ENCODE measurements at regions not wholly inside any gene's neighbourhood (a gene's known extent, or its start where the extent isn't known, plus 50 kb on each side); places are given as distances from the start of the nearest gene placed in this dataset.

GRCh38 chr11:44453871-44454270 is 111.6 kb upstream of the CD82 start:
- no TSS peak for BruUV-seq (replicated peaks)
- RAD21 ChIA-PET (ENCODE audit: low non-redundant PET in 1 of 2, low total read pairs in 2 of 2, uncharacterized antibody in 2 of 2, unreplicated experiment in 2 of 2) = no interaction called here
- Histone ChIP-seq H3K27ac (ENCODE audit: low read depth, low read length) (no peak overlapping the region), H2AFZ (ENCODE audit: low read depth, low read length, poor library complexity, severe bottlenecking) (no peak overlapping the region), H3K9me2 (ENCODE audit: insufficient read depth) (no peaks in the 10 kb centered on the region), H3K27me3 (ENCODE audit: insufficient read depth, low read length) (no peaks in the 10 kb centered on the region), H3K4me2 (ENCODE audit: low read length) (no peak overlapping the region), H3K9me3 (ENCODE audit: control insufficient read depth in 1 of 2, insufficient read depth in 1 of 2, low read depth in 1 of 2, low read length in 2 of 2) (no peaks in the 10 kb centered on the region), H3K4me3 (replicated peaks in 1 of 2; ENCODE audit: low read depth in 1 of 2, low read length in 2 of 2) (no peak overlapping the region), H3K4me1 (ENCODE audit: control insufficient read depth in 1 of 2, insufficient read depth in 2 of 2, low read length in 2 of 2) (peaks cover 0 to 8% of the 10 kb centered on the region in 2 experiments; a peak in 2 of 4 replicates), H4K20me1 (ENCODE audit: insufficient read depth) (no peaks in the 10 kb centered on the region), H3K9ac (ENCODE audit: low read length) (no peak overlapping the region), H3K79me2 (ENCODE audit: insufficient read depth, low read length) (no peaks in the 10 kb centered on the region), H3K36me3 (ENCODE audit: control insufficient read depth in 1 of 2, insufficient read depth in 2 of 2, low read length in 2 of 2) (no peaks in the 10 kb centered on the region)
- POLR2A ChIA-PET = no interaction called here
- TF ChIP-seq CEBPB (IDR thresholded peaks at IDR 0.05; ENCODE audit: low read depth) (no peak), SRF (IDR thresholded peaks at IDR 0.05; ENCODE audit: low read depth) (no peak), ZNF274 (IDR thresholded peaks at IDR 0.05; ENCODE audit: low read depth, low read length) (no peak), EGR1 (IDR thresholded peaks at IDR 0.05; ENCODE audit: low read depth) (no peak)
- ATAC-seq = no peak
- DNase-seq (ENCODE audit: low read depth, low spot score) = no peak
- CTCF ChIA-PET = no interaction called here
- intact Hi-C loops (cut with micrococcal nuclease) = no loop called here

- ChIA-PET POLR2A (no interaction called here), RAD21 (ENCODE audit: low non-redundant PET in 1 of 2, low total read pairs in 2 of 2, uncharacterized antibody in 2 of 2, unreplicated experiment in 2 of 2) (no interaction called here), CTCF (no interaction called here)
- no peak for DNase-seq (ENCODE audit: low read depth, low spot score)
- H3K27me3 ChIP-seq (ENCODE audit: insufficient read depth, low read length) = no peaks in the 10 kb centered on the region
- H3K9ac ChIP-seq (ENCODE audit: low read length) = no peak overlapping the region
- TF ChIP-seq ATF3 (IDR thresholded peaks at IDR 0.05) (no peak), SRF (IDR thresholded peaks at IDR 0.05; ENCODE audit: low read depth) (no peak), CTCF (IDR thresholded peaks at IDR 0.05 in 2 of 3, conservative IDR thresholded peaks at IDR 0.05 in 1 of 3; ENCODE audit: borderline replicate concordance in 1 of 3, insufficient read depth in 1 of 3, low read depth in 2 of 3, low read length in 2 of 3) (no peak), EZH2 (IDR thresholded peaks at IDR 0.05) (no peak)
- no peaks in the 10 kb centered on the region for H3K9me2 ChIP-seq (ENCODE audit: insufficient read depth)
- no peaks in the 10 kb centered on the region for H3K36me3 ChIP-seq (ENCODE audit: control insufficient read depth in 1 of 2, insufficient read depth in 2 of 2, low read length in 2 of 2)
- no peaks in the 10 kb centered on the region for H4K20me1 ChIP-seq (ENCODE audit: insufficient read depth)
- no peak for ATAC-seq
- no peak overlapping the region for H3K4me3 ChIP-seq (replicated peaks in 1 of 2; ENCODE audit: low read depth in 1 of 2, low read length in 2 of 2)
- no peak overlapping the region for H3K4me2 ChIP-seq (ENCODE audit: low read length)
- H3K9me3 ChIP-seq (ENCODE audit: control insufficient read depth in 1 of 2, insufficient read depth in 1 of 2, low read depth in 1 of 2, low read length in 2 of 2) = no peaks in the 10 kb centered on the region
- BruUV-seq (replicated peaks) = no TSS peak
- no peak overlapping the region for H2AFZ ChIP-seq (ENCODE audit: low read depth, low read length, poor library complexity, severe bottlenecking)
- peaks cover 0 to 8% of the 10 kb centered on the region in 2 experiments; a peak in 2 of 4 replicates for H3K4me1 ChIP-seq (ENCODE audit: control insufficient read depth in 1 of 2, insufficient read depth in 2 of 2, low read length in 2 of 2)
- H3K79me2 ChIP-seq (ENCODE audit: insufficient read depth, low read length) = no peaks in the 10 kb centered on the region
- intact Hi-C loops (cut with micrococcal nuclease) = no loop called here
- no peak overlapping the region for H3K27ac ChIP-seq (ENCODE audit: low read depth, low read length)
These were observed 110.8 kb upstream of the CD82 start for GRCh38 chr11:44454666-44455065.

Measured in HCT116 (cell line).